Stimulated activated naive CD8-positive, alpha-beta T cell treated with anti-CD3 and anti-CD28 coated beads, Interleukin-15, Interleukin-2, amounts not matched to agents 100 ng/mL and 50 ng/mL, for 24 hours (primary cell): ENCODE measurements at regions not wholly inside any gene's neighbourhood (a gene's known extent, or its start where the extent isn't known, plus 50 kb on each side); places are given as distances from the start of the nearest gene placed in this dataset.
"Not testable (repeated sequence)": the region's sequence is repeated elsewhere in the genome, so short reads cannot be mapped to it uniquely, and the experiment has no call there.

Experiments
- H3K27ac Mint-ChIP-seq: one replicate; pipeline ENCODE4 v1.8.0; 2021; ENCODE audit warnings: mild to moderate bottlenecking, mixed read lengths
- H3K27me3 Mint-ChIP-seq: one replicate; pipeline ENCODE4 v1.8.0; 2021; ENCODE audit warnings: mixed read lengths
- H3K36me3 Mint-ChIP-seq: one replicate; pipeline ENCODE4 v1.8.0; 2021; ENCODE audit warnings: low read depth, mixed read lengths
- H3K4me1 Mint-ChIP-seq: one replicate; pipeline ENCODE4 v1.8.0; 2021; ENCODE audit warnings: low read depth, mixed read lengths
- H3K4me3 Mint-ChIP-seq: one replicate; pipeline ENCODE4 v1.8.0; 2021; ENCODE audit warnings: mild to moderate bottlenecking, mixed read lengths
- H3K9me3 Mint-ChIP-seq: one replicate; pipeline ENCODE4 v1.8.0; 2021; ENCODE audit warnings: mixed read lengths

- H3K27ac Mint-ChIP-seq, H3K4me3 Mint-ChIP-seq, H3K4me1 Mint-ChIP-seq, H3K9me3 Mint-ChIP-seq, H3K36me3 Mint-ChIP-seq: not testable (repeated sequence)
- H3K27me3 Mint-ChIP-seq = peaks cover 15% of the 10 kb centered on the region
Measured at GRCh38 chr14:106129904-106130661, 603.7 kb downstream of the TMEM121 start.

GRCh38 chr14:106133126-106133525 is 606.7 kb downstream of the TMEM121 start:
- not testable (repeated sequence) for H3K27me3 Mint-ChIP-seq, H3K27ac Mint-ChIP-seq, H3K4me3 Mint-ChIP-seq, H3K4me1 Mint-ChIP-seq, H3K9me3 Mint-ChIP-seq, H3K36me3 Mint-ChIP-seq

GRCh38 chr14:106134886-106135285 is 608.5 kb downstream of the TMEM121 start:
- H3K4me1 Mint-ChIP-seq = no peaks in the 10 kb centered on the region
- no peak overlapping the region for H3K4me3 Mint-ChIP-seq
- peaks cover 3% of the 10 kb centered on the region for H3K27me3 Mint-ChIP-seq
- H3K9me3 Mint-ChIP-seq = no peaks in the 10 kb centered on the region
- no peaks in the 10 kb centered on the region for H3K36me3 Mint-ChIP-seq
- H3K27ac Mint-ChIP-seq = no peak overlapping the region

GRCh38 chr14:106141242-106142220 is 615.1 kb downstream of the TMEM121 start:
- Mint-ChIP-seq H3K27me3 (peaks cover 9% of the 10 kb centered on the region), H3K9me3 (no peaks in the 10 kb centered on the region), H3K4me1 (peaks cover 11% of the 10 kb centered on the region), H3K27ac (no peak overlapping the region), H3K4me3 (no peak overlapping the region), H3K36me3 (no peaks in the 10 kb centered on the region)

- H3K36me3 Mint-ChIP-seq, H3K9me3 Mint-ChIP-seq, H3K4me3 Mint-ChIP-seq, H3K27ac Mint-ChIP-seq: not testable (repeated sequence)
- Mint-ChIP-seq H3K4me1 (peaks cover 11% of the 10 kb centered on the region), H3K27me3 (peaks cover 13% of the 10 kb centered on the region)
Measured at GRCh38 chr14:106145731-106146130, 619.3 kb downstream of the TMEM121 start.

- not testable (repeated sequence) for H3K9me3 Mint-ChIP-seq, H3K4me1 Mint-ChIP-seq, H3K4me3 Mint-ChIP-seq, H3K36me3 Mint-ChIP-seq, H3K27ac Mint-ChIP-seq
- peaks cover 10% of the 10 kb centered on the region for H3K27me3 Mint-ChIP-seq
Measured at GRCh38 chr14:106153362-106153955, 627.1 kb downstream of the TMEM121 start.

GRCh38 chr14:106163316-106163715 is 636.9 kb downstream of the TMEM121 start:
- Mint-ChIP-seq H3K27ac (no peak overlapping the region), H3K36me3 (no peaks in the 10 kb centered on the region), H3K27me3 (peaks cover 25% of the 10 kb centered on the region), H3K4me1 (peaks cover 7% of the 10 kb centered on the region), H3K9me3 (peaks cover 4% of the 10 kb centered on the region), H3K4me3 (no peak overlapping the region)

GRCh38 chr14:106163812-106164211 is 637.4 kb downstream of the TMEM121 start:
- not testable (repeated sequence) for H3K36me3 Mint-ChIP-seq, H3K4me3 Mint-ChIP-seq, H3K4me1 Mint-ChIP-seq, H3K9me3 Mint-ChIP-seq, H3K27ac Mint-ChIP-seq
- H3K27me3 Mint-ChIP-seq = peaks cover 22% of the 10 kb centered on the region

- no peak overlapping the region for H3K27ac Mint-ChIP-seq
- peaks cover 11% of the 10 kb centered on the region for H3K27me3 Mint-ChIP-seq
- no peak overlapping the region for H3K4me3 Mint-ChIP-seq
- H3K4me1 Mint-ChIP-seq = peaks cover 16% of the 10 kb centered on the region
- H3K9me3 Mint-ChIP-seq = no peaks in the 10 kb centered on the region
- no peaks in the 10 kb centered on the region for H3K36me3 Mint-ChIP-seq
Measured at GRCh38 chr14:106166232-106166631, 639.8 kb downstream of the TMEM121 start.

- Mint-ChIP-seq H3K36me3 (no peaks in the 10 kb centered on the region), H3K4me3 (no peak overlapping the region), H3K4me1 (peaks cover 16% of the 10 kb centered on the region), H3K27me3 (peaks cover 8% of the 10 kb centered on the region), H3K27ac (no peak overlapping the region), H3K9me3 (no peaks in the 10 kb centered on the region)
Measured at GRCh38 chr14:106166650-106167204, 640.3 kb downstream of the TMEM121 start.

GRCh38 chr14:106170163-106170658 is 643.8 kb downstream of the TMEM121 start:
- not testable (repeated sequence) for H3K4me3 Mint-ChIP-seq, H3K36me3 Mint-ChIP-seq
- peak overlapping the region; percentile 12 for H3K27ac Mint-ChIP-seq

GRCh38 chr14:106174206-106174605 is 647.8 kb downstream of the TMEM121 start:
- H3K4me1 Mint-ChIP-seq = peaks cover 53% of the 10 kb centered on the region
- H3K27me3 Mint-ChIP-seq = peaks cover 17% of the 10 kb centered on the region
- no peak overlapping the region for H3K27ac Mint-ChIP-seq
- H3K4me3 Mint-ChIP-seq = peak overlapping the region; percentile 14
- no peaks in the 10 kb centered on the region for H3K9me3 Mint-ChIP-seq
- no peaks in the 10 kb centered on the region for H3K36me3 Mint-ChIP-seq

More at GRCh38 chr14:106170163-106170658, 643.8 kb downstream of the TMEM121 start:
- peaks cover 33% of the 10 kb centered on the region for H3K4me1 Mint-ChIP-seq
- H3K27me3 Mint-ChIP-seq, H3K9me3 Mint-ChIP-seq: not testable (repeated sequence)

GRCh38 chr14:106177266-106178246 is 651.2 kb downstream of the TMEM121 start:
- Mint-ChIP-seq H3K4me3 (peak overlapping the region; percentile 38), H3K27ac (peak overlapping the region; percentile 66), H3K4me1 (peaks cover 44% of the 10 kb centered on the region), H3K27me3 (peaks cover 27% of the 10 kb centered on the region)
- not testable (repeated sequence) for H3K9me3 Mint-ChIP-seq, H3K36me3 Mint-ChIP-seq

GRCh38 chr14:106179761-106180160 is 653.4 kb downstream of the TMEM121 start:
- H3K27ac Mint-ChIP-seq = no peak overlapping the region
- peaks cover 41% of the 10 kb centered on the region for H3K4me1 Mint-ChIP-seq
- no peak overlapping the region for H3K4me3 Mint-ChIP-seq
- H3K27me3 Mint-ChIP-seq = peaks cover 27% of the 10 kb centered on the region
- H3K9me3 Mint-ChIP-seq = no peaks in the 10 kb centered on the region
- no peaks in the 10 kb centered on the region for H3K36me3 Mint-ChIP-seq
